Frontal cortex (tissue), 3 donors: ENCODE measurements at regions not wholly inside any gene's neighbourhood (a gene's known extent, or its start where the extent isn't known, plus 50 kb on each side); places are given as distances from the start of the nearest gene placed in this dataset.
"Not testable (repeated sequence)": the region's sequence is repeated elsewhere in the genome, so short reads cannot be mapped to it uniquely, and the experiment has no call there.

Source experiments
- DNase-seq, 2 donors: peaks; one replicate each; pipeline ENCODE4 v3.0.0; 2012; ENCODE audit warnings: low spot score in 2 of 2
- FAIRE-seq: peaks from 2 replicates; lab custom pipeline; 2012; peaks lifted over from hg19 to GRCh38; lab: Jason Lieb, UNC
- donor health status: control.
- donor health status: control.
- donor health status: control.

- DNase-seq = no peak
- FAIRE-seq = no peak
Measured at GRCh38 chr11:87892291-87892690, 283.0 kb downstream of the RAB38 start.

DNA sequence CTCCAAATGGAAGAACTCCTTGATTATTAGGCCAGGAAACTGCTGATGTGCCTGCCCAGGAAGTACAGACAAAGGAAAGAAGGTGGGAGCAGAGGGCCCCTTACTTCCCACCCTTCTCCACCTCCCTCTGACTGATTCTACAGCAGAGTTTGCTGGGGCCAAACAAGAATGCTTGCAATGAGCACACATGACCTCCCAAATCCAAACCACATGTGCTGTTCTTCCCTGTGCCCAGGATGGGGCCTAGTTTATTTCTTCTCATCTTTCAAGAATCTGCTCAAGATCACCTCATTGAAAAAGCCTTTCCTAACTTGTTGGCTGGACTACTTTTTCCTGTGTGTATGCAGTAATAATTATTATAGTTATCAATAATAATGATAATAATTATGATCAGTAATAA is 286.1 kb downstream of the RAB38 start:
- no peak for DNase-seq
- FAIRE-seq = no peak

GRCh38 chr11:87885084-87885483 is 290.2 kb downstream of the RAB38 start:
- not testable (repeated sequence) for FAIRE-seq

GRCh38 chr11:87879118-87879517 is 296.1 kb downstream of the RAB38 start:
- FAIRE-seq (no peak), DNase-seq (no peak)

More at GRCh38 chr11:87885084-87885483, 290.2 kb downstream of the RAB38 start:
- not testable (repeated sequence) for DNase-seq

GRCh38 chr11:87878373-87878825 is 296.8 kb downstream of the RAB38 start:
- FAIRE-seq (no peak), DNase-seq (no peak)

DNA sequence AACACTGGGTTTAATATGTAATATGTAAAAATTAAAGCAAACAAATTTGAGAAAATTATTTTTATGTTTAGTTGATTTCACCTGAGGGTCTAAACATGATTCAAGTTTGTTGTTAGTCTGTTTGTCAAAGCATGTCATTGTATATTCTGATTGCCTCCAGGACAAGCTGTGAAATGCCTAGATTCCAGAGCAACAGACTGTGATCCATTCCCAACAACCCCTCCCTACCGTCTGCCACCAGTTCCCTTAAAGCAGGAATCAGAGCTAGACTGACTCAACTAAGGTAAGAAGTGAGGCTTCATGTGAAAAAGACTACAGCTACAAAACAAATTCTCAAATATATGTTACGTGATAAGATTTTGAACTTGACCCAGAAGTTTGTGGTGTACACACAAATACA is 304.2 kb downstream of the RAB38 start:
- FAIRE-seq (no peak), DNase-seq (no peak)

- DNase-seq (no peak), FAIRE-seq (no peak)
Measured at GRCh38 chr11:87870086-87870485, 305.2 kb downstream of the RAB38 start.

DNA sequence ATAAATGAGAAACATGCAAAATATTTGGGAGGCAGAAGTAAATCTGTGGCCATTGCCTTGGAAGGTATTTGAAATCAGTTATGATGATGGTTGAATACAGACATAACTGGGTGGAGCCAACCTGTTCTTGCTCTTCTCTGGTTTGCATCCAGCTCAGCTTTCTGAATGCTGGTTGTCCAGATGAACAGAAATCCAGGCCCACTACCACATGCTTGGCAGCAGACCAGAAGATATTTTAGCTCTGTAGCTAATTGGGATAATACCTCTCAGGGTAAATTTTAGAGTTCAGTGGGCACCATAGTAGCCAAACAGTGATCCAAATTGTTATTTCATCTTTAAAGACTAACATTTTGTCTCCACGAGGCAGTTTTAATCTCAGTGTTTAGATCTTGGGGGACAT is 308.3 kb downstream of the RAB38 start:
- FAIRE-seq (no peak), DNase-seq (no peak)

- FAIRE-seq = no peak
- DNase-seq = no peak
Measured at GRCh38 chr11:87861030-87861429, 314.2 kb downstream of the RAB38 start.

- DNase-seq (no peak), FAIRE-seq (no peak)
Measured at GRCh38 chr11:87859636-87860035, 315.6 kb downstream of the RAB38 start.

- FAIRE-seq (no peak), DNase-seq (no peak)
Measured at GRCh38 chr11:87851827-87852226, 323.4 kb downstream of the RAB38 start.

GRCh38 chr11:87851234-87851633 is 324.0 kb downstream of the RAB38 start:
- FAIRE-seq (no peak), DNase-seq (no peak)

- DNase-seq (no peak), FAIRE-seq (no peak)
Measured at GRCh38 chr11:87849216-87849615, 326.0 kb downstream of the RAB38 start.

DNA sequence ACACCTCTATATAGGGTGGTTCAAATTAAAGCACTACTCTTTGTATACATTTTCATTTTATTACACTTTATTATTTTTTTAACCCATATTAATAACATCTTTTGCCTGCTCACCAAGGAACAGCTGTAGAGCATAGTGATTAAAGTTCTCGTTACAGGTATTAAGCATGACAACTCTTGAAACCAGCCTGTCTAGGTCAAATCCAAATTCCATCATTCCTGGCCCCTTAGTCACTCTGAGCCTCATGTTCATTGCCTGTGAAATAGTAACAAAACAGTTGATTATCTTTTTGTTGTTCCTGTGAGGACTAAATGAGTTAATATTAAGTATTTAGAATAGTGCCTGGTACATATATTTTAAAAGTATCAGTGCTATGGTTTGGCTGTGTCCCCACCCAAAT is 334.5 kb downstream of the RAB38 start:
- FAIRE-seq (no peak), DNase-seq (no peak)

- DNase-seq = no peak
- no peak for FAIRE-seq
Measured at GRCh38 chr11:87832211-87832610, 343.0 kb downstream of the RAB38 start.

GRCh38 chr11:87820011-87820410 is 355.2 kb downstream of the RAB38 start:
- FAIRE-seq (no peak), DNase-seq (no peak)

- DNase-seq = no peak
- no peak for FAIRE-seq
Measured at GRCh38 chr11:87819151-87819550, 356.1 kb downstream of the RAB38 start.

DNA sequence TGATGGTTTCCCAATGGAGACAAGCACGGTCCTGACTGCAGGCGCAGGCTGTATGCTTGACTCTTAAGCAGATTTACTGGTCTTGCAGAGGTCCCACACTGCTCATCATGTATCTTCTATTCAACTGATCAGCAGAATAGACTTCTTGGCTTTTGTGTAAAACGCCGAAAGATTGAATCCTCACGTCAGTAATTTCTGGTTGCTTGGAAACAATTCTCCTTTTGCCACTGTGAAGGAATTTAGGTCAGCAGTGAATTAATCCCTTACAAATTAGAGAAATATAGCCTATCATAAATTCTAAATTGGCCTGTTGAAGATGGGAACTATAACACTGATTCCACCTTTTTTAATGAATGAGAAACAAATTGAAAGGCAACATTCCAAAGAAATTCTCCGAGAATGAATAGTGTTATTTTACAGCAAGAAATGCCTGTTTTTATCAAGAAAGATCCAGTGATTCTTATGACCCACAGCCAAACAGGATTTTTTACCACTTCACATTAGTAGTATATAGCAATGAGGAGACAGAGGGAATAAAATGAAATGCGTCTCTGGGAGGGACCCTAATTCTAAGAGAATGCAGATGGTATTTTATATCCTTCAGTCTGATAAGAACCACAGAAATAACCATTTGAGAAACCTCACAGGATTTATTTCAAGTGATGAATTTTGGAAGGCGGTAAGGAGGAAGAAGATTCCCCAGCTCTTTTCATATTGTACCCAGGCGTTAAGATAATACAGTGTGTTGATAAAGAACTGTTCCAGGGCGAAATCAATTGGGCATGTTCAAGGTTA is 362.5 kb downstream of the RAB38 start:
- no peak for FAIRE-seq
- no peak for DNase-seq

- DNase-seq (no peak), FAIRE-seq (no peak)
Measured at GRCh38 chr11:87810486-87810885, 364.8 kb downstream of the RAB38 start.

DNA sequence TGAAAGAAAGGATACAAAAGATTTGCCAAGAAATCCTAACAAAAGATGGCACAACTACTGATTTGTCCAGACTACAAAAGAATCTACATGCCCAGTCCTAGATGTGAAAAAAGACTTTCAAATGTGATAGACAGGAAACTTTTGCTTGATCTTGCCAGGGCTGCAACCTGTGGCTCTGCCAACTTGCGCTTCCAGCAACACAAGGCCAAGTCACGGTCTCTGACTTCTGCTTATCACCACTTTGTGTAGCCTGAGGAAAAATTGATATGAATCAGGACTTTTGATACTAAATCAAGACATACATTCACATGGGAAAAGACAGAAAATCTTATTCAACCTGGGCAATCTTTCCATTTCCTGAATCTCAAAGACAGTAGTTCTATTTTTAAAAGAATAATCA is 366.0 kb downstream of the RAB38 start:
- no peak for DNase-seq

DNA sequence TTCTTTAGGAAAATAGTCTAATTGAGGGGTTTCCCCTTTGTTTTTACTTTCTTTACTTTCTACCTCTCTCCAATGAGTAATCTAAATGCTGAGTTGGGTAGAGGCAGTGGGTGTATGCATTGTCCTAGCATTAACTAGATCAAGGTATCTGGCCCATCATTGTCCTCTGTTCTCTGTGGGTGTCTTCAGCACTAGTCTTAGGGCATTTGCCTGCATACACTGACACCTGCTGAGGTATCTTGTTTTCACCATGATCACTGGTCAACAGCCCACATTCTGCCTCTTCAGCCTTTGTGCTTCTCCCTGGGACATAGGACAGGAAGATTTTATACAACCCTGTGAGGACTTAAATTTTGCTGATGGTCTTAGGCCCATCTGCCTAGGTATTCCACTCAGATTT is 371.1 kb downstream of the RAB38 start:
- DNase-seq = no peak
- no peak for FAIRE-seq

More for the DNA sequence above, 366.0 kb downstream of the RAB38 start:
- FAIRE-seq = no peak

DNA sequence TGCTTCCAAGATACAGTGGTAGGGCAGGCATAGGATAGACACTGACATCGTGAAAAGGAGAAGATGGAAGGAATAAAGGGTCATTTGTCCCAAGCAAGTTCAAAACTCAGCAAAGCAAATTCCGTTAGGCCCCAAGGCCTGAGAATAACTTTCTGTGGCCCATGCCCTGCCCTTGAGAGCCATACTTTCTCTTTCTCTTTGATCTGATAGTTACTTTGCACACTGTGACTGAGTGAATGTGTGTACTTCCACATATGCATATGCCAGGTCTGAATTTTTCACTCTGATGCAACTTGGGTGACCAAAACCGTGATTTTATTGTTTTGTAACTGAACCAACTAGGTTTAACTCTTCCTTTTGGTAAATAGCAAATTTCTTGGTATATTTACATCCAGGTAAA is 371.5 kb downstream of the RAB38 start:
- FAIRE-seq (no peak), DNase-seq (no peak)
